Parathyroid adenoma (tissue), 2 donors: ENCODE measurements at regions not wholly inside any gene's neighbourhood (a gene's known extent, or its start where the extent isn't known, plus 50 kb on each side); places are given as distances from the start of the nearest gene placed in this dataset.

Experiments
- H2AFZ ChIP-seq: fragments of 300-600 bp; sonication (generic); one replicate; pipeline ENCODE4 v1.7.0; 2017; ENCODE audit warnings: antibody characterized with exemption, mild to moderate bottlenecking
- H3K27ac ChIP-seq: fragments of 300-600 bp; sonication (generic); one replicate; pipeline ENCODE4 v1.7.0; 2017
- H3K27me3 ChIP-seq: fragments of 300-600 bp; sonication (generic); one replicate; pipeline ENCODE4 v1.7.0; 2017; ENCODE audit warnings: low read length; ENCODE audit not compliant: control insufficient read depth, insufficient read depth
- H3K36me3 ChIP-seq: fragments of 300-600 bp; sonication (generic); one replicate; pipeline ENCODE4 v1.7.0; 2017; ENCODE audit warnings: low read length; ENCODE audit not compliant: control insufficient read depth, insufficient read depth
- H3K4me1 ChIP-seq: fragments of 300-600 bp; sonication (generic); one replicate; pipeline ENCODE4 v1.7.0; 2017; ENCODE audit warnings: control low read depth
- H3K4me2 ChIP-seq: fragments of 300-600 bp; sonication (generic); one replicate; pipeline ENCODE4 v1.7.0; 2017; ENCODE audit warnings: low read length
- H3K4me3 ChIP-seq: fragments of 300-600 bp; sonication (generic); one replicate; pipeline ENCODE4 v1.7.0; 2017; ENCODE audit warnings: low read depth, low read length
- H3K79me2 ChIP-seq: fragments of 300-600 bp; sonication (generic); one replicate; pipeline ENCODE4 v1.7.0; 2017; ENCODE audit warnings: control low read depth
- H3K9ac ChIP-seq: fragments of 300-600 bp; sonication (generic); one replicate; pipeline ENCODE4 v1.7.0; 2017; ENCODE audit warnings: mild to moderate bottlenecking
- H3K9me3 ChIP-seq: fragments of 300-600 bp; sonication (generic); one replicate; pipeline ENCODE4 v1.7.0; 2017; ENCODE audit warnings: low read length; ENCODE audit not compliant: control insufficient read depth
- TF ChIP-seq, protein P1 (sequence below): fragments of 300-600 bp; sonication (generic); IDR thresholded peaks from one replicate; pipeline ENCODE4 v1.7.0; 2017; ENCODE audit warnings: antibody characterized with exemption, mild to moderate bottlenecking
- donor health status: primary hyperparathyroidism.

DNA sequence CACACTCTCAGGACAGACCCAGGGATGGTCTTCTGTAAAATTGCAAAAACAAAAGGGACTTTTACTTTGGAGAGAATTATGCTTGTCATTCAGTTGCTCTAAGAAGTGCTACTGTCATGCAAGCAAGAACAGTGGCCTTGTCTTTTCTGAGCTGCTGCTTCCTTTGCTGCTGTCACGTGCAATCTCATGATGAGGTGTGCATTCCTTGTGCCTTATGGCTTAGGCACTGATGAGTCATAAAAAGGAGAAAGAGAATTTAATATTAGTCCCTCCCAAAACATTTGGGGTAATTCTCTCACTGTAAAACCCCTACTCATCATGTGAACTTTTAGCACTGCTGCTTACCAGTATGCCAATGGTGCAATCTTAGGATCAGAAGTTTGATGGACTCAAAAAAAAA, 2051.3 kb downstream of the TP53TG3F start:
- H3K9ac ChIP-seq, result no peak overlapping the region
- no peak overlapping the region for H3K27ac ChIP-seq
- H3K9me3 ChIP-seq, result no peaks in the 10 kb centered on the region
- TF ChIP-seq, protein P1, sequence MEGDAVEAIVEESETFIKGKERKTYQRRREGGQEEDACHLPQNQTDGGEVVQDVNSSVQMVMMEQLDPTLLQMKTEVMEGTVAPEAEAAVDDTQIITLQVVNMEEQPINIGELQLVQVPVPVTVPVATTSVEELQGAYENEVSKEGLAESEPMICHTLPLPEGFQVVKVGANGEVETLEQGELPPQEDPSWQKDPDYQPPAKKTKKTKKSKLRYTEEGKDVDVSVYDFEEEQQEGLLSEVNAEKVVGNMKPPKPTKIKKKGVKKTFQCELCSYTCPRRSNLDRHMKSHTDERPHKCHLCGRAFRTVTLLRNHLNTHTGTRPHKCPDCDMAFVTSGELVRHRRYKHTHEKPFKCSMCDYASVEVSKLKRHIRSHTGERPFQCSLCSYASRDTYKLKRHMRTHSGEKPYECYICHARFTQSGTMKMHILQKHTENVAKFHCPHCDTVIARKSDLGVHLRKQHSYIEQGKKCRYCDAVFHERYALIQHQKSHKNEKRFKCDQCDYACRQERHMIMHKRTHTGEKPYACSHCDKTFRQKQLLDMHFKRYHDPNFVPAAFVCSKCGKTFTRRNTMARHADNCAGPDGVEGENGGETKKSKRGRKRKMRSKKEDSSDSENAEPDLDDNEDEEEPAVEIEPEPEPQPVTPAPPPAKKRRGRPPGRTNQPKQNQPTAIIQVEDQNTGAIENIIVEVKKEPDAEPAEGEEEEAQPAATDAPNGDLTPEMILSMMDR, result no peak
- H2AFZ ChIP-seq, result no peak overlapping the region
- H3K4me1 ChIP-seq, result no peaks in the 10 kb centered on the region
- H3K4me3 ChIP-seq, result no peak overlapping the region
- no peaks in the 10 kb centered on the region for H3K79me2 ChIP-seq
- no peak overlapping the region for H3K4me2 ChIP-seq
- H3K36me3 ChIP-seq, result no peaks in the 10 kb centered on the region
- H3K27me3 ChIP-seq, result no peaks in the 10 kb centered on the region

DNA sequence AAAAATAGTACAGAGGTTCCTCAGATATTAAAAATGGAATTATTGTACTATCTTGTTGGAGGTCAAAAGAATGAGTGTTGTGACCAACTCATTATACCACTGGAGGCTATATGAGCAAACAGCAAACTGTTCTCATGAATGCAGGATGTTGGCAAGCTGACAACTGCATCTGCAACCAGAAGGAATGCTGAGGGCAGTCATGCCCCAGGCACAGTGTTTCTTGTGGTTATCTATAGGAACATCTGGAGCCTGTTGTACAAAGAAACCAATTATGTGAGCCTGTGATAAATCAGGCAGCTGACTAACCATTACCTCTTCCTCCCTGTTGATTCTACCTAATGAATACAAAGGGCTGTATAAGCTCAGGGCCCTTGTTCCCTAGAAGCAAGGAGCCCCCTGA, 2057.1 kb downstream of the TP53TG3F start:
- H3K4me2 ChIP-seq, result no peak overlapping the region
- no peaks in the 10 kb centered on the region for H3K27me3 ChIP-seq
- H3K79me2 ChIP-seq, result no peaks in the 10 kb centered on the region
- no peak overlapping the region for H3K27ac ChIP-seq
- H3K9me3 ChIP-seq, result no peaks in the 10 kb centered on the region
- H3K4me3 ChIP-seq, result no peak overlapping the region
- no peaks in the 10 kb centered on the region for H3K4me1 ChIP-seq
- TF ChIP-seq, protein P1, result no peak
- H3K36me3 ChIP-seq, result no peaks in the 10 kb centered on the region
- H2AFZ ChIP-seq, result no peak overlapping the region
- no peak overlapping the region for H3K9ac ChIP-seq

DNA sequence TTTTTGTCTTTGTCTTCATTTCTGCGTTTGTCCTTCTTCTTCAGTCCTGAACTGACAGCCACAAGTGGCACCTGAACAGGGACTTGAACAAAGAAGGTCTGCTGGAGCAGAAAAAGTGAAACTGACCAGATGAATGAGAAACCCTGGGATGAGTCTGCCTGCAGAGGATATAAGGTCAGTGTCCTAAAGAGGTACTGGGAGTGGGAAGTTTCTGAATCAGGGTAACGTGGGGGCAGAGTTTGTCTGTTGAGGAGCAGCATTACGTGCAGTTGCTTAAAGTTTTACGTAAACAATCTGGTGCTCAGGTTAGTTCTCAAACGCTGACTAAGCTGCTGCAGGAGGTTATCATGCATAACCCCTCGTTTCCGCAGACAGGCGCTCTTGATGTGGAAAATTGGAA, 2057.6 kb downstream of the TP53TG3F start:
- TF ChIP-seq, protein P1, result no peak
- H3K4me1 ChIP-seq, result no peaks in the 10 kb centered on the region

DNA sequence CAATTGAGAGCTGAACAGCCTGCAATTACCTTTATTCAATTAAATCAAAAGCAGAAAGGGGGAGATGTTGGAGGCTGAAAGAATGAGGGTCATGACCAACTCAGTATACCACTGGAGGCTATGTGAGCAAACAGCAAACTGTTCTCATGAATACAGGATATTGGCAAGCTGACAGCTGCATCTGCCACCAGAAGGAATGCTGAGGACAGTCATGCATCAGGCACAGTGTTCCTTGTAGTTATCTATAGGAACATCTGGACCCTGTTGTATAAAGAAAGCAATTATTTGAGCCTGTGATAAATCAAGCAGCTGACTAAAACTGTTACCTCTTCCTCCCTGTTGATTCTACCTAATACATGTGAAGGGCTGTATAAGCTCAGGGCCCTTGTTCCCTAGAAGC, 2064.6 kb downstream of the TP53TG3F start:
- TF ChIP-seq, protein P1, result no peak
- Histone ChIP-seq H3K27ac (no peak overlapping the region), H3K4me1 (no peaks in the 10 kb centered on the region), H2AFZ (no peak overlapping the region), H3K27me3 (no peaks in the 10 kb centered on the region), H3K36me3 (no peaks in the 10 kb centered on the region), H3K79me2 (no peaks in the 10 kb centered on the region), H3K9ac (no peak overlapping the region), H3K4me2 (no peak overlapping the region), H3K4me3 (no peak overlapping the region), H3K9me3 (no peaks in the 10 kb centered on the region)

More for the DNA sequence above, 2057.6 kb downstream of the TP53TG3F start:
- no peak overlapping the region for H3K4me3 ChIP-seq
- H3K9me3 ChIP-seq, result no peaks in the 10 kb centered on the region
- H3K4me2 ChIP-seq, result no peak overlapping the region
- no peak overlapping the region for H3K9ac ChIP-seq
- no peak overlapping the region for H3K27ac ChIP-seq
- H3K79me2 ChIP-seq, result no peaks in the 10 kb centered on the region
- H2AFZ ChIP-seq, result no peak overlapping the region
- H3K27me3 ChIP-seq, result no peaks in the 10 kb centered on the region
- no peaks in the 10 kb centered on the region for H3K36me3 ChIP-seq

DNA sequence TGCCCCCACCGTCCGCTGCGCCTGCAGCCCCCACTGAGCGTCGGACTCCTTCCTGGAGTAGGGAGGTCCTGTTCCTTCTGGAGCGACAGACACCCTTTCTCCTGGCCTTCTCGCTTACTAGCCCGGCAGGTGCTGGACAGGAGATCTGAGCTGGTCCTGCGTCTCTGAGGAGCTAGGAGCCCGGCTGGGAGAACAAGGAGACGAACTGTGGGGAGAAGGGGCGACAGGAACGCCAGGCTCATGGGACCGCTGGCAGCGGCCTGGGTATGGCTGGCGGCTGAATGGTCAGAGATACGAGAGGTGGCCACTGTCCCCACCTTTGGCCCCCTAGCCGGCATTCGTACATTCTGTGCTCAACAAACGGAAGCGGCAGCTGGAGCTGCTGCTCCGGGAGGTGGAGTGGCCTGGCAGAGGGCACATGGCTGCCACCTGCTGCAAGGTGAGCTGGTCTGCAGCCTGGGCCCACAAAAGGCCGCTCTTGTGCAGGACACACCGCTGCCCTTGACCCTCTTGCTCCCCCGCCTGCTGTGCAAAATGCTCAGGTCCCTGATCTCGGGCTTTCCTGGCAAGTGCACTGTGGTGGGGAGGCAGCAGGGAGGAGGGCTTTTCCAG, 2066.7 kb downstream of the TP53TG3F start:
- TF ChIP-seq, protein P1, result no peak
- H2AFZ ChIP-seq, result no peak overlapping the region
- no peaks in the 10 kb centered on the region for H3K36me3 ChIP-seq
- no peak overlapping the region for H3K9ac ChIP-seq
- H3K79me2 ChIP-seq, result no peaks in the 10 kb centered on the region
- H3K9me3 ChIP-seq, result no peaks in the 10 kb centered on the region
- H3K27me3 ChIP-seq, result no peaks in the 10 kb centered on the region
- no peak overlapping the region for H3K4me2 ChIP-seq
- H3K27ac ChIP-seq, result no peak overlapping the region
- H3K4me1 ChIP-seq, result no peaks in the 10 kb centered on the region
- no peak overlapping the region for H3K4me3 ChIP-seq
